IMR-90 (cell line): ENCODE measurements at regions not wholly inside any gene's neighbourhood (a gene's known extent, or its start where the extent isn't known, plus 50 kb on each side); places are given as distances from the start of the nearest gene placed in this dataset.

ENCODE experiments used
- ATAC-seq: fragments of 200-7000 bp; cut with Tn5 transposase; 2 replicates; pipeline ENCODE4 v1.9.1; 2020; ENCODE audit warnings: low read depth, mild to moderate bottlenecking, moderate library complexity
- BruUV-seq: library from RNA; stranded (reverse); fragments of 400-500 nt; replicated peaks from 2 replicates; lab custom pipeline; 2021; lab: Mats Ljungman, UMichigan
- CTCF ChIA-PET: fragments of 300-600 bp; formaldehyde crosslinking; extraction: SDS; loops from one replicate; lab custom pipeline; 2021; ENCODE audit warnings: antibody characterized with exemption; lab: Yijun Ruan, JAX
- POLR2A ChIA-PET: fragments of 300-600 bp; sonication (Branson Sonifier 250); formaldehyde crosslinking; loops from one replicate; lab custom pipeline; 2022; ENCODE audit warnings: antibody characterized with exemption; ENCODE audit not compliant: unreplicated experiment; lab: Charles Lee
- DNase-seq: peaks from one replicate; pipeline ENCODE4 v3.0.0; 2013
- H2AFZ ChIP-seq: replicated peaks from 2 replicates; pipeline ENCODE3; 2013; ENCODE audit warnings: low read length, mild to moderate bottlenecking; ENCODE audit not compliant: poor library complexity
- H2AK5ac ChIP-seq: 2 replicates; pipeline ENCODE4 v1.6.1; 2013; ENCODE audit warnings: low read depth, low read length, inconsistent platforms
- H2AK9ac ChIP-seq: replicated peaks from 2 replicates; pipeline ENCODE3; 2013; ENCODE audit warnings: mild to moderate bottlenecking, low read depth, low read length, moderate library complexity; ENCODE audit not compliant: poor library complexity
- H2BK120ac ChIP-seq: 2 replicates; pipeline ENCODE4 v1.6.1; 2013; ENCODE audit warnings: low read depth, low read length, inconsistent platforms
- H2BK15ac ChIP-seq: 3 replicates; pipeline ENCODE4 v1.6.1; 2013; ENCODE audit warnings: low read depth, low read length, inconsistent platforms
- H2BK20ac ChIP-seq: 2 replicates; pipeline ENCODE4 v1.6.1; 2013; ENCODE audit warnings: low read depth, mild to moderate bottlenecking, inconsistent platforms, low read length, moderate library complexity
- H2BK5ac ChIP-seq: 2 replicates; pipeline ENCODE4 v1.6.1; 2013; ENCODE audit warnings: mild to moderate bottlenecking, low read depth, low read length, inconsistent platforms; ENCODE audit not compliant: poor library complexity, severe bottlenecking
- H3K14ac ChIP-seq: replicated peaks from 2 replicates; pipeline ENCODE4 v1.6.1; 2013; ENCODE audit warnings: low read depth, low read length, inconsistent platforms
- H3K18ac ChIP-seq: 2 replicates; pipeline ENCODE4 v1.6.1; 2013; ENCODE audit warnings: low read depth, low read length, control low read depth
- H3K23ac ChIP-seq: 2 replicates; pipeline ENCODE4 v1.6.1; 2013; ENCODE audit warnings: low read depth, low read length, inconsistent platforms
- H3K27ac ChIP-seq: 2 replicates; pipeline ENCODE4 v1.5.1; 2013; ENCODE audit warnings: mild to moderate bottlenecking, control low read depth, low read length; ENCODE audit not compliant: insufficient read depth
- H3K27me3 ChIP-seq: 2 replicates; pipeline ENCODE4 v1.6.1; 2013; ENCODE audit warnings: low read length; ENCODE audit not compliant: control insufficient read depth, insufficient read depth
- H3K36me3 ChIP-seq: 2 replicates; pipeline ENCODE4 v1.6.1; 2013; ENCODE audit warnings: low read length, mixed read lengths; ENCODE audit not compliant: control insufficient read depth, insufficient read depth
- H3K4ac ChIP-seq: 2 replicates; pipeline ENCODE4 v1.6.1; 2013; ENCODE audit warnings: low read depth, low read length, inconsistent platforms
- H3K4me1 ChIP-seq: 2 replicates; pipeline ENCODE4 v1.6.1; 2013; ENCODE audit warnings: low read length, mixed read lengths; ENCODE audit not compliant: control insufficient read depth, insufficient read depth
- H3K4me2 ChIP-seq: 2 replicates; pipeline ENCODE4 v1.6.1; 2013; ENCODE audit warnings: low read depth, mild to moderate bottlenecking, control low read depth, low read length, moderate library complexity
- H3K4me3 ChIP-seq: 2 replicates; pipeline ENCODE4 v1.5.1; 2013; ENCODE audit warnings: low read depth, mild to moderate bottlenecking, control low read depth, low read length, moderate library complexity; ENCODE audit not compliant: insufficient read depth
- H3K56ac ChIP-seq: 2 replicates; pipeline ENCODE4 v1.6.1; 2013; ENCODE audit warnings: low read length, inconsistent platforms; ENCODE audit not compliant: insufficient read depth; ENCODE audit errors: extremely low read depth
- H3K79me1 ChIP-seq, 2 experiments: 2 replicates each; pipeline ENCODE4 v1.6.1; 2013; ENCODE audit warnings: low read length in 2 of 2, inconsistent platforms in 1 of 2, low read depth in 1 of 2
- H3K9ac ChIP-seq: 2 replicates; pipeline ENCODE4 v1.6.1; 2013; ENCODE audit warnings: low read depth, low read length, control low read depth
- H3K9me1 ChIP-seq: 2 replicates; pipeline ENCODE4 v1.6.1; 2013; ENCODE audit warnings: low read length, inconsistent platforms; ENCODE audit not compliant: insufficient read depth
- H3K9me3 ChIP-seq: 2 replicates; pipeline ENCODE4 v1.6.1; 2013; ENCODE audit warnings: low read length; ENCODE audit not compliant: control insufficient read depth, insufficient read depth
- H4K20me1 ChIP-seq: 2 replicates; pipeline ENCODE4 v1.6.1; 2013; ENCODE audit warnings: low read length, inconsistent platforms; ENCODE audit not compliant: insufficient read depth
- H4K5ac ChIP-seq: 2 replicates; pipeline ENCODE4 v1.6.1; 2013; ENCODE audit warnings: mild to moderate bottlenecking, low read depth, low read length, control low read depth
- H4K8ac ChIP-seq, 2 experiments: 2 replicates each; pipeline ENCODE4 v1.6.1; 2013; ENCODE audit warnings: low read depth in 2 of 2, low read length in 2 of 2, control low read depth in 1 of 2, inconsistent platforms in 1 of 2
- H4K91ac ChIP-seq: 2 replicates; pipeline ENCODE4 v1.6.1; 2013; ENCODE audit warnings: low read depth, low read length, inconsistent platforms; ENCODE audit not compliant: insufficient read depth
- BHLHE40 ChIP-seq: fragments of 150-350 bp; IDR thresholded peaks from 2 replicates; pipeline ENCODE4 v1.6.1; 2016; ENCODE audit warnings: mild to moderate bottlenecking, low read depth, low read length
- CHD1 ChIP-seq: IDR thresholded peaks from 2 replicates; pipeline ENCODE4 v1.6.1; 2012; ENCODE audit warnings: low read depth, low read length, improper control_type of control experiment
- POLR2A ChIP-seq: IDR thresholded peaks from 2 replicates; pipeline ENCODE4 v1.6.1; 2012; ENCODE audit warnings: mild to moderate bottlenecking, low read depth, low read length
- RCOR1 ChIP-seq: IDR thresholded peaks from 2 replicates; pipeline ENCODE4 v1.6.1; 2012; ENCODE audit warnings: mild to moderate bottlenecking, low read length, improper control_type of control experiment; ENCODE audit not compliant: insufficient replicate concordance
- SMC3 ChIP-seq: fragments of 150-350 bp; IDR thresholded peaks from 2 replicates; pipeline ENCODE4 v1.6.1; 2016; ENCODE audit warnings: low read depth, mild to moderate bottlenecking, antibody characterized with exemption, low read length, moderate library complexity
- WGBS, 2 experiments: methylation state at CpG; one replicate each; pipeline versions ENCODE4 v1.1.5 to v1.1.7; 2013; ENCODE audit warnings: missing lambda C conversion rate in 2 of 2; ENCODE audit not compliant: insufficient read length in 1 of 2; ENCODE audit errors: extremely low coverage in 2 of 2; 5-methylcytosine and 5-hydroxymethylcytosine counted together
- dilution Hi-C: fragments of 300-500 bp; cut with HindIII; formaldehyde crosslinking; loops from one replicate; pipeline ENCODE4 v1.14.3; 2018; ENCODE audit warnings: low sequenced_read_pairs; ENCODE audit not compliant: unreplicated experiment
- in situ Hi-C: fragments of 300-500 bp; cut with MboI; formaldehyde crosslinking; loops from 3 replicates; pipeline ENCODE4 v1.14.3; 2019; ENCODE audit warnings: low sequenced_read_pairs, inconsistent platforms, mixed read lengths
- intact Hi-C: fragments of 100-400 bp; cut with micrococcal nuclease; formaldehyde crosslinking; loops from 2 replicates; pipeline ENCODE4 v1.10.0; 2022

DNA sequence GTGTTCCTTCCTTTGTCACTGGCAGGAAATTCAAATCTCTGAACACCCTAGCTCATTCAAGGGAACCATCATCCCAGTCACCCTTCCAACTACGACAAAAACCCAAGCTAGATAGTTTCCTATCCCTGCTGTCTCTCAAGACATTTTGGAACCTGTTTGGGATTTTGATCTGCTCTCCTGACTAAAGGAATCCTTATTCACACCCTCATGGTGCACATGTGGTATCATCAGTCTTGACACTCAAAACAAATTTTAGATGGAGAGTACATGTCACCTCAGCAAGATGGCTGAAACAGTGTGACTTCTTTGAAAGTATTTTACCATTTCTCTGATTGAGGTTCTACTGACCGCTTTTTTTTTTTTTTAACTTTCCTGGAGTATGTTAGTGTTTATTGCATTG lies 234.3 kb upstream of the TMEM229A start:
- Histone ChIP-seq H3K27me3 (no peaks in the 10 kb centered on the region), H3K4ac (no peak overlapping the region), H4K20me1 (no peaks in the 10 kb centered on the region), H3K27ac (no peak overlapping the region), H4K8ac (no peak overlapping the region), H3K56ac (no peak overlapping the region), H2AFZ (no peak overlapping the region), H2BK120ac (no peak overlapping the region), H3K9me1 (no peaks in the 10 kb centered on the region), H4K5ac (no peak overlapping the region; the same call in 1 of the 2 replicates), H3K4me3 (no peak overlapping the region), H3K79me1 (no peaks in the 10 kb centered on the region), H3K9ac (no peak overlapping the region), H3K4me2 (no peak overlapping the region), H2AK9ac (no peak overlapping the region), H3K4me1 (no peaks in the 10 kb centered on the region; the same call in 1 of the 2 replicates), H2BK20ac (no peak overlapping the region), H3K14ac (peak overlapping the region; percentile 41; the same call in 1 of the 2 replicates), H2BK15ac (no peak overlapping the region), H2BK5ac (no peak overlapping the region), H2AK5ac (no peak overlapping the region), H3K36me3 (no peaks in the 10 kb centered on the region), H3K9me3 (no peaks in the 10 kb centered on the region), H3K23ac (no peak overlapping the region), H4K91ac (no peak overlapping the region), H3K18ac (no peak overlapping the region; the same call in 1 of the 2 replicates)
- ChIA-PET POLR2A (no interaction called here), CTCF (no interaction called here)
- DNase-seq (no peak), ATAC-seq (no peak)
- in situ Hi-C loops, result no loop called here
- WGBS, 2 experiments, result 50% methylated on average over 1 of the region's 2 CpGs; no CpG with 5 or more reads in 1 of the 2 experiments
- intact Hi-C loops, result no loop called here
- no TSS peak for BruUV-seq
- dilution Hi-C loops, result no loop called here
- TF ChIP-seq POLR2A, result no peak
- no peak for TF ChIP-seq RCOR1
- TF ChIP-seq CHD1, result no peak
- TF ChIP-seq BHLHE40, result no peak
- TF ChIP-seq SMC3, result no peak
